Middle frontal gyrus (tissue), 1 donor: ENCODE measurements at regions not wholly inside any gene's neighbourhood (a gene's known extent, or its start where the extent isn't known, plus 50 kb on each side); places are given as distances from the start of the nearest gene placed in this dataset.
"Not testable (repeated sequence)": the region's sequence is repeated elsewhere in the genome, so short reads cannot be mapped to it uniquely, and the experiment has no call there.

ENCODE experiments used
- DNase-seq: peaks from one replicate; pipeline ENCODE4 v3.0.0-alpha.2; 2015; ENCODE audit warnings: low spot score; ENCODE audit errors: extremely low spot score

DNA sequence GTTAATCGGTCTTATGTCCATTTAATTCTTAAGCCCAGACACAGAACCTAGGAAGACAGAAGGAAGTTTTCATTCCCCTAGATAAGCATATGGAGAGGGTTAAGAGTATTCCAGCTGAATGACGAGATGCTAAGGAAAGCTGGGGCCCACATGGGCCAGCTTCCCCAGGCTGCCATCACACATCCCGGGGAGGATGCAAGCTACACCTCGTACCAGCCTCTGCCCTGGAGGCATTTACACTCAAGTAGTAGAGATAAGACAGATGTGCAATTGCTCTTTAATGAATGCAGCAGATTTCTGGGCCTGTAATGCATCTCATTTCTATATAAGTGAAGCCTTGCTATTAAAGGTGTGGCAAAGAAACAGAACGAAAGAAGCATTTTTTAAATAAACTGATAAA, 144.5 kb downstream of the MEX3B start:
- no peak for DNase-seq

DNA sequence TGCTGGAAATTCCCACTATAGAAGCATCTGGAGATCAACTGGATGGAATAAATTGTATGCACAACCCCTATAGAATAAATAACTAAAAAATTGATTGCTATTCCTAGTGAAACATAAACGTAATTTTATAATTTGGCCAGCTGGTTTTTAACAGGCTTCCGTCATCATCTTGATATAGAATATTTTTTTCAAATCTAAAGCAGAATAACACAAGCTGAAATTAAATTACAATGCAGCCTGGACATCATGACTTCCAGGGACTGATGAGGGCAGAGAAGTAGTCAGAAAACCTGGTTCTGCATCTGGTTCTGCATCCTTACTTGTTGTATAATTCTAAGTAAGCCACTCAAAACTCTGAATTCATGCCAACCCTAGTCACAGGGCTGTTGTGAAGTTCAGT, 146.1 kb downstream of the MEX3B start:
- DNase-seq: no peak

DNA sequence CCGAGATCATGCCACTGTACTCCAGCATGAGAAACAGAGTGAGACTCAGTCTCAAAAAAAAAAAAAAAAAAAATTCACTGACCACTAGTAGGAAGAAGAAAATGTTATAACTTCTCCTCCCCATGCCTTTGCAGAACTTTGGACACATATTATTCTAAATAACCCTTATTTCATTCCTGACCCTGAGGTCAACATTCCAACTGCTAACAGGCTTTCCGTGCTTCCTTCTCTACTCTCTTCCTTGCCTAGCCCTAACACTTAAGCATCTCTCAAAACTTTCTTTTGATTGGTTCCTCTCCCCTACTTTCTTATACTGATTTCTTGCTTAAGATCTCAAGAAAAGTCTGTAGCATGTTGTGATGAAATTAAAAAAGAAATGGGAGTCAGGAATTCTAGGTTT, 146.8 kb downstream of the MEX3B start:
- no peak for DNase-seq

DNA sequence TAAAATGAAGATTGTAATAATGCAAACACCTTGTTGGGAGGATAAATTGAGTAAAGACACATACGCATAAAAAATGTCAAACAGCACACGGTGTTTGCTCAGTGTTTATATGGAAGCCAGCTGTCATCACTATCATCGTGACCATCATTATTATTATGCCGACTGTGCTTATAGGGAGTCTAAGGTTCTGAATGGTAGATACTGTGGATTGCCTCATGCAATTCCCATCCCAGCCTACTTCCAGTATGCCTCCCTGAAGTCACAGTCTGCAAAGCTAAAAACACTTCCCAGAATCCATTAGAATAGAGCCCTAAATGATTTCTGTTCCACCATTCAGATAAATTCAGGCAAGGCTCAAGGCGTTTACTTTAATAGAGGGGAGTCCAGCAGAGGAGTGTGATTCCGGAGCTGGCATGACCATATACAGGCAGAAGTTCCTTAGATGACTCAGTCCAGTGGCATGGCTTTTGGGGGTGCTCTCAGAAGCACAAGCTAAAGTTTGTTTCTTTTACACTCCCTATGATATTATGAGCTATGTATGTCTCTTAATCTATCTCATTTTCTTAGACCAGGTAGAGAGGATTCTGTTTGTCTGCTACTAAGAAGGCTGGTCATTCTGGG, 148.7 kb downstream of the MEX3B start:
- DNase-seq: no peak

DNA sequence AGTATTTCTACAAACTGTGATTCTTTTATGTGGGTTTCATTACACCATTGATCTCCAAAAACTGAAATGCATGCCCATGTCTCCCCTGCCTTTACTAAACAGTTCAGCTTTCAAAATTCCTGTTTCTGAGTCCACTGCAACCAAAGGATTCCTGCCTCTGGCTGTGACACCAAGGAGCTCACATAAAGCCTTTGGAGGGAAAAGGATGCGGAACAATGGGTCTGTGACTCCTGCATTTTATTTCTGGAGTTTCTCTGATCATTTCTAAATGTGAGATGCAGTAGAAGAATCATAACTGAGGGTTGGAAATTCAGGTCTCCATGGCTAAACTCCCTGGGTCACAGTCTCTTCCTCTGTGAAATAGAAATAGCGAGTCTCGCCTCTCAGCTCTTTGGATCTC, 149.5 kb downstream of the MEX3B start:
- DNase-seq: no peak

DNA sequence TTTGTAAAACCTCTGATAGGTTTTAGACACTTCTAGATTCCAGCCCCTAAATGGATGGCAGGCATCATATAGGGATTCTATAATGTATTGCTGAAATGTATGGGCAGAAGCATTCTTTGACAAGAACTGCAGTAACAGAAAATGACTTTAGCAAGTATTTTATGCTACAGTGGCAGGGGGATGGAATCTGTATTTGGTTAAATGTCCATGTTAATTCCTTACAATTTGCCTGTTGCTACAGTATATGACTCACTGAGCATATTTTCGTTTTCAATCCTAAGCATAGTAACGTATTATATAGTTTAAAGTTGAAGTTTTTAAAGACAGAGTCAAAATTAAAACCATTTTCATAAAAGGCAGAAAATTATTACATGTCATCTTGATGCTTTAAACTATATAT, 150.1 kb downstream of the MEX3B start:
- DNase-seq: no peak

DNA sequence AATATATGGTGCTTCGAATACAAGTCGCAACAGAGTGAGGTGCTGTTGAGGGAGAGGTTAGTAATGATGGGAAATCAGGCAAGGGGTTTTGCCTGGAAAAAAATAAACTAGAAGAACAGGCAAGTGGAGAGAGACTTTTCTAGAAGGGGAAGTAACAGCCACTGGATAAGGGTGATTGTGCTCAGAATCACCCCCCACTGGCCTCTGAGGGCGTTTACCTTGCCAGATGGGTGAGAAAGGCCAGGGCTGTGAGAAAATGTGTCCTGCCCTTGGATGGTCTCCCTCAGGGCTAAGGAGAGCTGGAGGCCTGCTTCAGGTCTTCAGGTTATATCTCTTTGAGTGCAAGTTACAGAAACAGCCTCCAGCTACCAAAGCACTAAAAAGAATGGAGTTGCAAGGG, 151.8 kb downstream of the MEX3B start:
- no peak for DNase-seq

DNA sequence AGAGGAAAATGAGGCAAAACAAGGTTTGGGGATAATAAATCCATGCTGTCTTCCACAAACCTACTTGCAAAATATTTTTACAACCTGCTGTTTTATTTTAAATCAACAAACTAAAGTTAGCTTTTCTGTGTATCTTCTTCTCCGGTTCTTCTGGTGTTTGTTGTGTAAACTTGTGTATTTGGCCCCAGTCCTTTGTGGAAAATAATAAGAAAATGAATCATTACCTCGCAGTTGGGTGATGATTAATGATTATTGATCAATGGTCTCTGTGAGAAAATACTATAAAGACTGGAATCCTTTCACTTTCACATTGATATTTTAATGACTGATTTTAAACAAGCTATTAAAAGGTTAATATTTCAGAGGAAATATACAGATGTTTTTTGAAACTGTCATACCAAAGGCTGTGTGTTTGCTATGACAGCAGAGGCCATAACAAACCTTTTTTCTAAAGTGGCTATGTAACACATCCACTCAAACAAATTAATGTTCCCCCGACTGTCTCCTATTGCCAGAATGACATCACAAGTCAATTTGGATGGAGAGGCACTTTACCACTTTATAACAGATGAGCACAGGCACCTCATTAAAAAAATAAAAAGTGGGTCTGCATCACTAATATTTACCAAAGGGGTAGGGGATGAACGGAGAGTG, 152.5 kb downstream of the MEX3B start:
- no peak for DNase-seq

DNA sequence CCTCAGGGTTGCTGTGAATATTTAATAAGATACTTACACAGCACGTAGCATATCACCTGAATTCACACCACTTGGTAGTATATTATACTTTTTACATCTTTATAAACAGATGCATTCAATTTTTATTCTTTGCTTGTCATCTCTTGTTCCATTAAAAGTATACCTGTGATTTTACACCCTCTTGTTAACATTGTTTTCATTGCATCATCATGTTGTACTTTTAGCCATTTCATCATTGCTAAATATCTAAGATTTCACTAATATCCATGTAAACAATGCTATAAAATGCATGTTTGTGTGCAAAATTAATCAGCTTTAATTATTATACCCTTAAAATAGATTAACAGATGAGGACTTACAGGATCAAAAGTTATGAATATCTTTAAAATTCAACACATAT, 155.3 kb downstream of the MEX3B start:
- DNase-seq: no peak

DNA sequence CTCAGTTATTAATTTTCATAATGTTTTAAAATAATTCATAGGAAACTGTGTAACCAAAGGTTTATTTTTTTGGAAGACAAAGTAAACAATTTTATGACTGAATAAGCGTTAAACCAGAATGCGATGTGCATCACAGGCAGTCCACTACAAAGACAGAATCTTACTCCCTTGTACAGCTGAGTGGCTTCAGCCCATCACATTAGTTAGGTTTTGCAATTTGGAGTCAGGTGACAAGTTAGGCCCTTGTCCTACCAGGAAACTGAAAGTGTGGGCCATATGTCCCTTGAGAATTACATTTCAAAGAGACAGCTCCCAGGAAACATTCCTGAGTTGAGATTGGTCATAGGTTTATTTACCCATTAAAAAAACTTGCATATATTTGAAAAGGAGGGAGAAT, 156.3 kb downstream of the MEX3B start:
- no peak for DNase-seq

DNA sequence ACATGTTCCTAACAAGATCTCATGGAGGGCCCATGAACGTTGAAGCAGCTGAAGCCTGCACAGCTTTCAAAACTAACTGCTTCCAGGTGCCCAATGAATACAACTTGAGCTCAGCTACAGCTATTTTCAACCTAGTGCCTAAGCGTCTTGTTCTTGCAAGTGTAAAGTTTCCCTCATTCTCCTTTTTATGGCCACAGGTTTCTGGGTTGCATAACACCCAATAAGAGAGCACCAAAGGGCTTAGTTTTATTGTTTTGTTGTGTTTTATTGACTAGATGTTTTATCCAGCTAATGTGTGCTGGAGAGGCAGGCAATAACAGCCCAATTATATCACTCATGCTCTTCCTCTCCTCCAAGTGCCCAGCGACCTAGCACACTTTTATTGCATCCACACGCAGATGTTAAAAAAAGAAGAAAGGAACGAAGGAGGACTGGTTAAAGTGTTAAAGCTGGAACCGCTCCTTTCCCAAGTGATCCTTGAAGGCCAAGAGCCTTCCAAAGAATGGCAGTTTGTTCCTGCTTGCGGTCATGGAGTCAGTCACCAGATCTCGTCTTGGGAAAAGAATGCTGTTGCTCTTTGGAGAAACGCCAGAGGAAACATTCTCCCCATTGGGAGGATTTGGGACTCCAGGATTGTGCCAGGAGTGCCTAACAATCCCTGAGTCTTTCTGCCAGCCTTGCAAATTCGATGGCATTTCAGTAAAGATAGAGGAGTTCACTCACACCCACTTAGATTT, 156.9 kb downstream of the MEX3B start:
- no peak for DNase-seq

DNA sequence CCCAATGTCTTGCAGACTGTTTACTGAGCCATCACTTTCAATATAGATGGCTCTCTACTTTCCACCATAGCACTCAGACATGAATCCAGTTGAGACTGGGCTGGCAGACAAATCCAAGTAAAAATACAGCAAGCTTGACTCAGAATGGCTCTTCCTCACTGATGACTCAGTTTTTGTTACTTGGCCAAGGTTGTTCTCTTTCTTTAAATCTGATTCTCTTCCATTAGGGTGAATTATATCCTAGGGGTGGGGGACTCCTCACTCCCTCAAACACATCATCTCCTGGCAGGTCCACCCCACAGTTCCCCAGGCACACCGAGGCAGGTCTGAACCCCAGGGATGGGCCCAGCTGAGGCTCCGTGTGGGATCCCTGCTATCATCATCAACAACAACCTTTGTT, 157.9 kb downstream of the MEX3B start:
- no peak for DNase-seq

DNA sequence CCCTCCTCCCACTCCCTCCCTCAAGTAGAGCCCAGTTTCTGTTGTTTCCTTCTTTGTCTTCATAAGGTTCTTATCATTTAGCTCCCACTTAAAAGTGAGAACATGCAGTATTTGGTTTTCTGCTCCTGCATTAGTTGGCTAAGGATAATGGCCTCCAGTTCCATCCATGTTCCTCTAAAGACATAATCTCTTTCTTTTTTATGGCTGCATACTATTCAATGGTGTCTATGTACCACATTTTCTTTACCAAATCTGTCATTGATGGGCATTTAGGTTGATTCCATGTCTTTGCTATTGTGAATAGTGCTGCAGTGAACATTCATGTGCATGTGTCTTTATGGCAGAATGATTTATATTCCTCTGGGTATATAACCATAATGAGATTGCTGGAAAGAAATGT, 158.6 kb downstream of the MEX3B start:
- DNase-seq: not testable (repeated sequence)

DNA sequence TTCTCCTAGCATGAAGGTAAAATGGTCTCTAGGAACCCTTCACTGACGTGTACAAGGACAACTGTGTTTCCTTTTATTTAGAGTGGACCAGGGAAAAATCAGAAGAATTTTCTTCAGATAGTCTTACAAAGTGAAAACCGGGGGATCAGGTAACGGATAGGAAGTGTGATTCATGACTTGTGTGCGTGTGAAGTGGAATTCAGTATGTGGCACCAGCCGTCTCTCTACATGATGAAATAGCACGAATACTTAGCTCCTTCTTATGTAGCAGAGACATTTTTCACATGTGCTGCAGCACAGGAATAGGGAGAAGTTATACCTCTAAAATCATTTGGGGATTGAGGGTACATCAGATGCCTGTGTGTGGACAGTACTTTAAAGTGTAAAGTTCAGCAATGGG, 159.2 kb downstream of the MEX3B start:
- no peak for DNase-seq

DNA sequence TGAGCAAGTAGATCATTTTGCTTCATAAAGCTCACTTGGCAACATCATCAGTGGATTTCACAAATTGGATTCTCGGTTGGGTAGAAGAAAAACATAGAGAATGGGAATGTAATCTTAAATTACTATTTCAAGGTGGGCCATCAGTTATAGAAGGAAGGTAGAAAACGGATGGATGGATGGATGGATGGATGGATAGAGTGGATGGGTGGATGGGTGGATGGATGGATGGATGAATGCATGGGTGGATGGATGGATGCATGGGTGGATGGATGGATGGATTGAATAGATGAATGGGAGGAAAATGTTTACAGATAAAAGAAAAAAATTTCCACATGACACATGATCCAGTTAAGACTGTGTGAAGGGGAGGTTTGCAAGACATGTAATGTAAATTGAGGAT, 159.7 kb downstream of the MEX3B start:
- no peak for DNase-seq

DNA sequence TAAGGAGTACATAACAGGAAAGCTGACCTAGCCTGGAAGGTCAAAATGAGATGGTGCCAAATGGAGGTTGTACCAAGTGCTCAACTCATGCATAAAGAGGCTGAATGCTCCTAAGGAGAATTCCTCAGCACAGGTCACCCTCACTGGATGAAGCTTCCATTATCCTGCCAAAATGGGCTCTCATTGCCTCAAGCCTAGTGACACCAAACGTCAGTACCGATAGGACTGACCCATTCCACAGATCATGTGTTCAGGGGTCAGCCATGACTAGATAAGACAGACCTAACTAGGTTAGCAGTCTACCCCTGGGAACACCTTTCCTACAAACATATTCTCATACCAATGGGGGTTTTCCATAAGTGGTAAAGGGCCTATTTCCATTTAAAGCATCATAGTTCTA, 160.7 kb downstream of the MEX3B start:
- DNase-seq: no peak

DNA sequence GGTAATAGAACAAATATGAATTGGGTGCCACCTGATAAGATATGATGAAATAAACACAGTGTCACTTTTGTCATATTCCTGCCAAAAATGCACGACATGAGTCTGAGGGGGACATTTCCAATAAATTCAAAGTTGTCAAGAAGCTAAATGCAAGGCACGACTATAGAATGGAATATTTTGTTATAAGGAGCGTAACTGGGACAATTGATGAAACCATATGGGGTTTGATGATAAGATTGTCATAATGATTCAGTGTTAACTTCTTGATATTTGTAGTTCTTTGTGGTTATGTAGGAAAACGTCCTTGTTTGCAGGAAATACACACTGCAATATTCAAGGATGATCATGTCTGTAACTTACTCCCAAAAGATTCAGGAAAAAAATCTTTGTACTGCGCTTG, 163.3 kb downstream of the MEX3B start:
- DNase-seq: no peak

DNA sequence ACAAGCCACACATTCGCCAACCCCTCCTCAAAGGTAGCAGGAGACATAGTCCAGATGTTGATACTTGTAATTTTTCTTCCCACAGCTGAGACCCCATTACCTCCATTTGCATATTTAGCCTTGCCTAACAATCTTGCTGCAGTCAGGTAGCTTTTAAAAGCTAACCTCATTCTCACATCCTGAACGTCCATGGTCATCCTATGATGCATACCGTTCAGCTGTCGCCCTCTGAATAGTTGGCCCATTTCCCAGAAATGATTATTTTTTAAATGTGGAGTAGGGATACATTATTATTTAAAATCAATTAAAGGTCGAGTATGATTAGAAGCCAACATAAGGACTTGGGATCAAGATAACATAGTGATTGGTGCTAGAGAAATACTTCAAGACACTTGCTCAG, 165.0 kb downstream of the MEX3B start:
- no peak for DNase-seq

DNA sequence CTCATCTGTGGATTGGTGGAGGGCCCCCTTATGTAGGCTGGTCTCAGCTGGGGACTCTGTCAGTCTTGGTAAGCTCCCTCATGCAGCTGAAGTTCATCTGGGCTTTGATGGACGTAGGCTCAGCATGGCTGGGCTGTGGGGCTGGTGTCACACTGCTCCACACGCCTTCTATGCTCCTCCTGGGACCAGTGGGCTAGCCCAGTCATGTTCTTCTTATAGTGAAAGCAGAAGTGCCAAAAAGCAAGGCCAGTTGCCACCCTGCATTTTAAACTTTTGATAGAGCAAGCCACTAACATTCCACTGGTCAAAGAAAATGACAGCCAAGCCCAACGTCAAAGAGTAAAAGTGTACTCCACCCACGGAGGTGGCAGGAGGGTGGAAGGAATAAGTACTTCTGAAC, 165.5 kb downstream of the MEX3B start:
- no peak for DNase-seq

DNA sequence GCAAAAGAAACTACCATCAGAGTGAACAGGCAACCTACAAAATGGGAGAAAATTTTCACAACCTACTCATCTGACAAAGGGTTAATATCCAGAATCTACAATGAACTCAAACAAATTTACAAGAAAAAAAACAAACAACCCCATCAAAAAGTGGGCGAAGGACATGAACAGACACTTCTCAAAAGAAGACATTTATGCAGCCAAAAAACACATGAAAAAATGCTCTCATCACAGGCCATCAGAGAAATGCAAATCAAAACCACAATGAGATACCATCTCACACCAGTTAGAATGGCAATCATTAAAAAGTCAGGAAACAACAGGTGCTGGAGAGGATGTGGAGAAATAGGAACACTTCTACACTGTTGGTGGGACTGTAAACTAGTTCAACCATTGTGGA, 170.1 kb downstream of the MEX3B start:
- DNase-seq: not testable (repeated sequence)

DNA sequence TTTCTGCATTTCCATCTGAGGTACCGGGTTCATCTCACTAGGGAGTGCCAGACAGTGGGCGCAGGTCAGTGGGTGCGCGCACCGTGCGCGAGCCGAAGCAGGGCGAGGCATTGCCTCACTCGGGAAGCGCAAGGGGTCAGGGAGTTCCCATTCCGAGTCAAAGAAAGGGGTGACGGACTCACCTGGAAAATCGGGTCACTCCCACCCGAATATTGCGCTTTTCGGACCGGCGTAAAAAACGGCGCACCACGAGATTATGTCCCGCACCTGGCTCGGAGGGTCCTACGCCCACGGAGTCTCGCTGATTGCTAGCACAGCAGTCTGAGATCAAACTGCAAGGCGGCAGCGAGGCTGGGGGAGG, 175.1 kb downstream of the MEX3B start:
- not testable (repeated sequence) for DNase-seq

DNA sequence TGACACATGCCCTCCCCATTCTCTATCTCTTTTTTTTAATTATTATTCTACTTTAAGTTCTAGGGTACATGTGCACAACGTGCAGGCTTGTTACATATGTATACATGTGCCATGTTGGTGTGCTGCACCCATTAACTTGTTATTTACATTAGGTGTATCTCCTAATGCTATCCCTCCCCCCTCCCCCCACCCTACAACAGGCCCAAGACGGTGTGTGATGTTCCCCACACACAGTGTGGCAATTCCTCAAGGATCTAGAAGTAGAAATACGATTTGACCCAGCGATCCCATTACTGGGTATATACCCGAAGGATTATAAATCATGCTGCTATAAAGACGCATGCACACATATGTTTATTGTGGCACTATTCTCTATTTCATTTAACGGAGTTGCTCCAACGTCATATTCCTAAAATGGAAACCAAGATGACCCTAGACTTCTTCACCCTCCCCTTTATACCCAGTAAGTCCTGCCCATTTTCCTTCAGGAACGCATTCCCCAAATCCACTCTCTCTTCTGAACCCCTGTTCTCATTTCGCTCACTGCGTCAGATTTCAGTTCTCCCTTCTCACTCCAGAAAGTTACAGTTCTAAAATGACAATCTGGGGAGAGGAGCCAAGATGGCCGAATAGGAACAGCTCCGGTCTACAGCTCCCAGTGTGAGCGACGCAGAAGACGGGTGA, 175.6 kb downstream of the MEX3B start:
- not testable (repeated sequence) for DNase-seq
